Activated CD4-positive, alpha-beta T cell treated with anti-CD3 and anti-CD28 coated beads, Interleukin-2, amount 50 U/mL, for 48 hours (primary cell): ENCODE measurements at regions not wholly inside any gene's neighbourhood (a gene's known extent, or its start where the extent isn't known, plus 50 kb on each side); places are given as distances from the start of the nearest gene placed in this dataset.
"Not testable (repeated sequence)": the region's sequence is repeated elsewhere in the genome, so short reads cannot be mapped to it uniquely, and the experiment has no call there.

Experiments
- DNase-seq, 2 experiments: peaks; one replicate each; pipeline ENCODE4 v3.0.0-alpha.2; 2020

DNA sequence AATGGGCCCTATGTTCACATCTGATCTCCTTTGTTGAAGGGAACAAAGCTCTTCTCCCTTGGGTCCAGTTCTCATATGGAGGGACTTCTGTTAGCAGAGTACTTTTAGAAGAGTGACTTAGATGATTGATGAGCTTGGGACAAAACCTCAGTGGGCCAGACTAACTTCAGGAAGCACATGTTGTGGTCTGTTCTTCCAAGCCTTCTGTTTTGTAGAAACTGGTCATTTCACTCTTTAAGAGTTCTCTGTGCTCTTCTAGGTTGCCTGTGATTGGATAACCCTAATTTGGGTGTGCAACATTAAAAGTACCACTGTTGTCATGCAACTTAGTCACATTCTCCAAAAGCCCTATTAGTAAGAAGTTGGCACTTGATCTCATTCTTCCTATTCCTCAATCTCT, 183.5 kb upstream of the ACO1 start:
- DNase-seq: no peak

DNA sequence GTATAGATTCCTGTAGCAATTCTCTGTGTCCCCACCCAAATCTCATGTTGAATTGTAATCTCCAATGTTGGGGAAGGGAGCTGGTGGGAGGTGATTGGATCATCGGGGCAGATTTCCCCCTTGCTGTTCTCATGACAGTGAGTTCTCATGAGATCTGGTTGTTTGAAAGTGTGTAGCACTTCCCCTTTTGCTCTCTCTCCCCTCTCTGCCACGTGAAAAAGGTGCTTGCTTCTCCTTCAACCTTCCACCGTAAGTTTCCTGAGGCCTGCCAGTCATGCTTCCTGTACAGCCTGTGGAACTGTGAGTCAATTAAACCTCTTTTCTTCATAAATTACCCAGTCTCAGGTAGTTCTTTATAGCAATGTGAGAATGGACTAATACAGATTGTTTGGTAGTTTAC, 175.3 kb upstream of the ACO1 start:
- DNase-seq: not testable (repeated sequence)

- no peak for DNase-seq
Observed at GRCh38 chr9:32218100-32218767, 166.2 kb upstream of the ACO1 start.

DNA sequence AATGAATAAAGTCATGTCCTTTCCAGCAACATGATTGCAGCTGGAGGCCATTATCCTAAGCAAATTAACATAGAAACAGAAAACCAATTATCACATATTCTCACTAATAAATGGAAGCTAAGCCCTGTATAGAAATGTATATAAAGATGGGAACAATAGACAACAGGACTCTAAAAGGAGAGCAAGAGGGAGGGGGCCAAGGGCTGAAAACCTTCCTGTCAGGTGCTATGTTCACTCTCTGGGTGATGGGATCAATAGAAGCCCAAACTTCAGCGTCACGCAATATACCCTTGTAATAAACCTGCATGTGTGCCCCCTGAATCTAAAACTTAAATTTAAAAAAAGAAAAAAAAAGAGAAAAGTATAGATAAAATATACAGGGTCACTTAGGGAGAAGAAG, 163.7 kb upstream of the ACO1 start:
- no peak for DNase-seq

- no peak for DNase-seq
Observed at GRCh38 chr9:32234451-32234850, 150.0 kb upstream of the ACO1 start.

GRCh38 chr9:32247168-32247567, 137.3 kb upstream of the ACO1 start:
- DNase-seq: no peak

DNA sequence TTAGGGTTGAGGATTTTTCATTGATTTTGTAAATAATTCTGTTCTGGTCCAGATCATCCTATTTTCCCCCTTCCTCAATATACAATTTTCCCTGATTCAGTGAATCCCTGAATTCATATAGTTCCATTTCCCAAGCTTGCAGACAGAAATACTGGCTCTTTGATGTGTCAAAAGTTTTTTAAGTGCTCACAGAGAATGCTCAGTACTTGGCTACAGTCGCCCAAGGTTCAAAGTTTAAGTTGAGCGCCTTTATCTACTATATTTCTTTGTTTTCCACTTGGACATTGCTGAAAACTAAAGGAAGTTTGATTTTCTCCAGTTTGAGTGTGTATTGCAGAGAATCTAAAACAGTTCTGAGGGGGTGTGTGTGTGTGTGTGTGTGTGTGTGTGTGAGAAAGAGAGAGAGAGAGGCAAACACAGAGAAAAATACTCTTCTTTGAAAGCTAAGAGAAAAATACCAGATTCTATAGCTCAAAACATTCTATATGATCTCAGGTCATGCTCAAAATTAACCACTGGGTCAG, 136.2 kb upstream of the ACO1 start:
- DNase-seq: no peak

DNA sequence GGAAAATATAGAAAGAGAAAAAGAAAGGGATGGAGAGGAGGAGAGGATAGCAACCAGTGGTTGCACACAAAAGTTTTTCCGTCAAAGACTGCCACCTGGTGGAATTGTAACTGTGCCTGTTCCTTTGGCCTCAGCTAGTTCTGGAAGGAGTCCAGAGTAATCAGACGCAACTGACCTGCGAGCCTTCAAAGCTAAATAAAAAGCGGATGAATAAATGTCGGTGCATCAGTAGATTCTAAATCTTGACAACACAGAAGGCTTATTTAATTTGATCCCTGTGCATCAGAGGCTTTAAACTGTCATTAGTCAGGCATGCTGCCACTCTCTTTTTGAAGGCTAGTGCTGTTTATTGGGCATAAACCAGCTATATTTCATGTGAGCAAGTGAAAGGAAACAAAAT, 132.9 kb upstream of the ACO1 start:
- DNase-seq: peak; percentile 11 to 37

DNA sequence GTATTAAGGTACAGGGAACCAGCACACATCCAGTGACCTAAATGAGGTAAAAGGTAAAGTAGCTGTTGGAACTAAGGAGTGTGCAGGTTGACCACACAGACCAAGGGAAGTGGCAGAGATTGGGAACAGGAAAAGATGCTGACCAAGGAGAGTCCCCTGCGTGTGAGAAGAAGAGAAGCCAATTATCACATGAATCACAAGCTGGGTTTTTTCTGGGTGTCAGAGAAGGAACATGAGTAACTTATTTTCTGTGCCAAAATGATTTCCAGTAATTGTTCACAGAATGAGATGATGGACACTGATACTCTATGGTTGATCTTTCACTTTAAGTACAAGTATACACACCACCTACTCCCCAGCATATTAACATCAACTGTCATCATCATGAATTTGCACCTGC, 130.7 kb upstream of the ACO1 start:
- DNase-seq: no peak

GRCh38 chr9:32255026-32255425, 129.4 kb upstream of the ACO1 start:
- no peak for DNase-seq

GRCh38 chr9:32258482-32258881, 126.0 kb upstream of the ACO1 start:
- no peak for DNase-seq

DNA sequence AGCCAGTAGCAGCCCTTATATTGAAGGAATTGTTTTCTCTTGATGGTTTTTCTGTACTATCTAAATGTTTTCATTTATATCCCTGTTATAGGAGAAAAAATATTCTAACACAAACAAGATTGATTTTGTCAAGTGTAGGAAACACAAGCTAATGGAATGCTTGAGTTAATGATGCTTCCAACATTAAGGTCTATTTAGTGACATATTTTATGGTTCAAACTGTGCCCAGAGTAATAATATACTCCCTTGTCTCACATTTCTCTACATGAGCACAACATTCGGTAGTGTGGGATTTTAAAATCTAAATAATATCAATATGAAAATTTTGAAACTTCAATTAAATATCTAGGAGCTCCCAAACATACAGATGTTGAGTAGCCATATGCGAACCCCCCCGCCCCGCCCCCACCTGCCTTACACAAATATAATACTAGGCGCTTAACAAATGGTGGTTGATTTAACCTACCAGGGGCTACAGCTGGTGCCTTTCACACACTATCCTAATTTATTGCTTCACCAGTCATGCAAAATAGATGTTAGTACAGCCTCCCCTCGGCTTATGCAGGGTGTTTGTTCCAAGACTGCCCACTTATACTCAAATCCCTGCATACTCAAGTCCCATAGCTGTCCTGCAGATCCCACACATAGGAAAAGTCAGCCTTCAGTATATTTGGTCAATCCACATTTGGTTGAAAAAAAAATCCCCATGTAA, 124.1 kb upstream of the ACO1 start:
- no peak for DNase-seq

GRCh38 chr9:32264170-32264864, 120.1 kb upstream of the ACO1 start:
- no peak for DNase-seq

GRCh38 chr9:32265037-32265436, 119.4 kb upstream of the ACO1 start:
- no peak for DNase-seq

- no peak for DNase-seq
Observed at GRCh38 chr9:32278991-32279390, 105.5 kb upstream of the ACO1 start.

DNA sequence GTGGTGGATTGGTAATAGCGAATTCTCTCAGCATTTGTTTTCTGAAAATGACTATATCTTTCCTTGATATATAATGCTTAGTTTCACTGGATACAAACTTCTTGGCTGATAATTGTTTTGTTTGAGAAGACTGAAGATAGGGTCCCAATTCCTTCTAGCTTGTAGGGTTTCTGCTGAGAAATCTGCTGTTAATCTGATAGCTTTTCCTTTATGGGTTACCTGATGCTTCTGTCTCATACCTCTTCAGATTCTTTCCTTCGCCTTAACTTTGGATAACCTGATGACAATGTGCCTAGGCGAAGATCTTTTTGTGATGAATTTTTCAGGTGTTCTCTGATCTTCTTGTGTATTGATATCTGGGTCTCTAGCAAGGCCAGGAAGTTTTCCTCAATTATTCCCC, 94.7 kb upstream of the ACO1 start:
- no peak for DNase-seq

DNA sequence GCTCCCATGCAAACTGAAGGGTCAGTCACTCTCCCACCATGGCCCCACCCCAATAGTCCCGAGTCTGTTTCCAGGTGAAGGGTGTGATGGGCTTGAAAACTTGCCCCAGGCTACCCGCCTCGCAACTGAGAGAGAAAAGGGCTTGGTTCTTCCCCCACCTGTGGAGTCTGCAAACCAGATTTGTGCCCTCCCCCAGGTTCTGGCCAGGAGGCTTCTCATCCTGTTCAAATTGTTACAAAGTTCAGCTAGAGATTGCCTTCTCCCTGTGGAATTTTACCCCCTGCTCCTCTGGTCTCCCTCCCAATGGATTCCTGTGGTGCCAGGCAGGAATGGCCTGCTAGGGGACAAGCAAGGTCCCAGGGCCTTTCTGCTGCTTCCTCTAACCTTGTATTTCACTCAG, 93.1 kb upstream of the ACO1 start:
- no peak for DNase-seq

DNA sequence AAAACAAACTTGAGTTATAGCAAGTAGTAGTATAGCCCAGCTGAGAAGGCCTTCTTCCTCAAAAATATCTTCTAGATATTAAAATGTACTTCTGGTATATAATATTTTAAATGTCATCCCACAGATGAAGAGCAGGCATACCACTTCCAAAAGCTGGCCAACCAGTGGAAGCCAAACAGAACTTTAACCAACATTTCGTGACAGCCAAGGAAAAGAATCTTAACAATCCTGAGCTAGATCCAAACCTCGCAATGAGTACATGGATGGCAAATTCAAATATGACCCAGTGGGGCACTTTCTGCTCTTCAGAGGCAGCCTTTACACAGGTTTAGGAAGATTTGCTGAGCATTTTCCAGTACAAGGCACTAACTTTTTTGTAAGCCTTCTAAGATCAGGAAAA, 91.8 kb upstream of the ACO1 start:
- DNase-seq: no peak

DNA sequence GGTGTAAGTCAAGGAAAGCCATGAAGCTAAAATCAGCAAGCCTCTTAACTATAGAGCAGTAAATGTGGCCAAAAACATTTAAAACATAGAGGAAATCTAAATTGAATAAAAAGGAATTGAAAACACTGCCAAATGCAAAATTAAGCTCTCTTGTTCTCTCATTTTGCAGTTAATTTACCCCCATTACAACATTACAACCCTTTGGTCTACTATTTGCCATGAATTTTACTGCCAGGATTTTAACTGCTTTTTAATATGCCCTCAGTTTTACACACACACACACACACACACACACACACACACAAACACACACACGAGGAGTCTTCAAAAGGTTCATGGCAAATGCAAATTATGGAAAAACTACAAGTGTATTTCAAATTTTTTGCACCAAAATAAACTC, 91.4 kb upstream of the ACO1 start:
- DNase-seq: no peak

DNA sequence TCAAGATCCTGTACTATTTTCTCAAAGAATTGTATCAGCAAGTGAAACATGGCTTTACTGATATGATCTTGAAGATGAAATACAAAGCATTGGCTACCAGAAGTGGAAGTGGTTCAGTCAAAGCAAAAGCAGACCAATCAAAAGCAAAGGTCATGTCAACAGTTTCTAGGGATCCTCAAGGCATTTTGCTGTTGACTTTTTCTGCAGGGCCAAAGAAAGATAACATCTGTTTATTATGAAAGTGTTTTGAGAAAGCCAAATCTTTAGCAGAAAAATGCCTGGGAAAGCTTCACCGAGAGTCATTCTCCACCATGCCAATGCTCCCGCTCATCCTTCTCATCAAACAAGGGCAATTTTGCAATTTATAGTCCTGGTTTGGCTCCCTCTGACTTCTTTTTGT, 90.3 kb upstream of the ACO1 start:
- DNase-seq: no peak

DNA sequence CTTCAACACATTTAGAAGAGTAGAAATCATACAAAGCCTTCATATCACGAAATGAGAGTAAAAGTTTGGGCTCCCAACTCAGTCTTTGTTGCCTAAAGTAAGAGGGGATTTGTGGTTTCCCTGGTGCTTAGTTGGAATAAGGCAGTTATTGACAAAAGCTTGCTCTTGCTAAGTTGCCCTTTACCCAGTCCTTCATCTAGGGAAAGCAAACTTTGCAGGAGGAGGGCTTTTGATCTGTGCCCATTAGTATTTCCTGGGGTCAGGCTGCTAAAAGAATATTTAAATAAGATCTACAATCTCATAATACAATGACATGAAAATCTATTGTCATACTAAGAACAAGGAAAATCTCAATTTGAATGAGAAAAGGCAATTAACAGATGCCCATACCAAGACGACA, 84.1 kb upstream of the ACO1 start:
- DNase-seq: no peak

DNA sequence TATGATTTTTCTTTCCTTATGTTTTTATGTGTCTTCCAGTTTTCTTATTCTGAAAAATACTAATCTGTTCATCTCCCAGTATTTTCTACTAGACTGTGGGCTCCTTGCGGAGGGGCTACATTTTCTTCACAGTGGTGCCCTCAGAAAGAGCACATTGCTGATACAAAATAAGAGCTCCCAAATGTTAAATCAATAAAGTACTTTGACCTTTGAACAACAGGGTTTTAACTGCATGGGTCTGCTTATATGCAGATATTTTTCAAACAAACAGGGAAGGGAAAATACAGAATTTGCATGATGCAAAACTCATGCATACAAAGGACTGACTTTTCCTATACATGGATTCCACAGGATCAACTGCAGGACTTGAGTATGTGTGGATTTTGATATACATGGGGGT, 79.9 kb upstream of the ACO1 start:
- no peak for DNase-seq

GRCh38 chr9:32306006-32306405, 78.4 kb upstream of the ACO1 start:
- no peak for DNase-seq

DNA sequence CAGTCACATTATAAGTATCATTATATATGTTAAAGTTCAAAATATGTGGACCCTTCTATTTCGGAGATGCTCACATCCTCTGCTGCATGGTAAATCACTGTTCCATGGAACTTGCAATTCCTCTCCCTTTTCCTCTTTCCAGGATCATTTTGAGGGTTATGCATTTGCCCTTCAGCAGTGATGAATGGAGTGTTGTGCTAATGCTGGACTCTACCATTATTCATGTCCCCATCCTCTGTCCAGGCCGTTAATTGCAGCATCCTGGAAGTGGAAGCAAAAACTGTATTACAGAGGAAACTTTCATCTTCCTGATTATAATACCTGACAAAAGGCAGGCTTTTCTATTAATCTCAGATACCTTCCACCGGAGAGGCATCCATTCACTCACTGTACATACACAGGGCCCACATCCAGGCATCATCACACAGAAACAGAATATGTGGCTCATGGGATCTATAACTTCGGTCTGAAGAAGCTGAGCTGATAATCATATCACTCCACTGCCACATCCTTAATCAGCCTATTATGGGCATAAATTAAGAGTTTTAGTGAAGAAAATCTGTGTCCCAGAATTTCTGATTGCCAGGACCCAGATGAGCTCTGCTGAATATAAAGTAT, 65.0 kb upstream of the ACO1 start:
- no peak for DNase-seq
